Mesendoderm (in vitro differentiated cells): ENCODE measurements at regions not wholly inside any gene's neighbourhood (a gene's known extent, or its start where the extent isn't known, plus 50 kb on each side); places are given as distances from the start of the nearest gene placed in this dataset.
"Not testable (repeated sequence)": the region's sequence is repeated elsewhere in the genome, so short reads cannot be mapped to it uniquely, and the experiment has no call there.

Experiments used
- DNase-seq: peaks from one replicate; pipeline ENCODE4 v3.0.0; 2013
- H2AK5ac ChIP-seq: 2 replicates; pipeline ENCODE4 v1.6.1; 2013; ENCODE audit warnings: low read length, inconsistent platforms
- H2BK120ac ChIP-seq: 2 replicates; pipeline ENCODE4 v1.6.1; 2013; ENCODE audit warnings: low read depth, mild to moderate bottlenecking, low read length, moderate library complexity, mixed read lengths
- H2BK15ac ChIP-seq: replicated peaks from 2 replicates; pipeline ENCODE4 v1.6.1; 2013; ENCODE audit warnings: low read depth, mild to moderate bottlenecking, moderate library complexity
- H2BK5ac ChIP-seq: 2 replicates; pipeline ENCODE4 v1.6.1; 2013; ENCODE audit warnings: low read length, inconsistent platforms
- H3K18ac ChIP-seq: 2 replicates; pipeline ENCODE4 v1.6.1; 2013; ENCODE audit warnings: mild to moderate bottlenecking, low read length, mixed read lengths
- H3K23ac ChIP-seq: one replicate; pipeline ENCODE4 v1.6.1; 2013; ENCODE audit warnings: low read length
- H3K27ac ChIP-seq: 2 replicates; pipeline ENCODE4 v1.5.1; 2013; ENCODE audit warnings: low read depth, mild to moderate bottlenecking, inconsistent platforms, low read length, moderate library complexity
- H3K27me3 ChIP-seq: 2 replicates; pipeline ENCODE4 v1.6.1; 2013; ENCODE audit warnings: low read length, control low read depth, mild to moderate bottlenecking, inconsistent platforms; ENCODE audit not compliant: insufficient read depth, poor library complexity
- H3K36me3 ChIP-seq: 2 replicates; pipeline ENCODE4 v1.6.1; 2013; ENCODE audit warnings: low read length, inconsistent platforms; ENCODE audit not compliant: control insufficient read depth, insufficient read depth
- H3K4ac ChIP-seq: one replicate; pipeline ENCODE4 v1.6.1; 2013; ENCODE audit warnings: low read depth, mild to moderate bottlenecking, low read length, moderate library complexity
- H3K4me1 ChIP-seq: 2 replicates; pipeline ENCODE4 v1.6.1; 2013; ENCODE audit warnings: low read depth, low read length, inconsistent platforms; ENCODE audit not compliant: control insufficient read depth
- H3K4me2 ChIP-seq: 2 replicates; pipeline ENCODE4 v1.6.1; 2013; ENCODE audit warnings: low read length
- H3K4me3 ChIP-seq: 2 replicates; pipeline ENCODE4 v1.5.1; 2013; ENCODE audit warnings: mild to moderate bottlenecking, low read length
- H3K56ac ChIP-seq: one replicate; pipeline ENCODE4 v1.6.1; 2013; ENCODE audit warnings: low read length
- H3K79me1 ChIP-seq: 2 replicates; pipeline ENCODE4 v1.6.1; 2013; ENCODE audit warnings: low read length, inconsistent platforms
- H3K79me2 ChIP-seq: 2 replicates; pipeline ENCODE4 v1.6.1; 2013; ENCODE audit warnings: mild to moderate bottlenecking, low read length; ENCODE audit not compliant: control insufficient read depth, insufficient read depth
- H3K9ac ChIP-seq: 2 replicates; pipeline ENCODE4 v1.6.1; 2013; ENCODE audit warnings: low read length, inconsistent platforms
- H4K5ac ChIP-seq: one replicate; pipeline ENCODE4 v1.6.1; 2013; ENCODE audit warnings: low read length
- H4K8ac ChIP-seq: one replicate; pipeline ENCODE4 v1.6.1; 2013; ENCODE audit warnings: low read depth, mild to moderate bottlenecking, control low read depth, low read length, moderate library complexity
- WGBS: extraction: QIAGEN DNeasy Blood & Tissue Kit; methylation state at CpG from one replicate; pipeline ENCODE4 v1.1.7; 2013; ENCODE audit warnings: low lambda C conversion rate, missing lambda C conversion rate; ENCODE audit not compliant: insufficient coverage; ENCODE audit errors: extremely low coverage; 5-methylcytosine and 5-hydroxymethylcytosine counted together

DNA sequence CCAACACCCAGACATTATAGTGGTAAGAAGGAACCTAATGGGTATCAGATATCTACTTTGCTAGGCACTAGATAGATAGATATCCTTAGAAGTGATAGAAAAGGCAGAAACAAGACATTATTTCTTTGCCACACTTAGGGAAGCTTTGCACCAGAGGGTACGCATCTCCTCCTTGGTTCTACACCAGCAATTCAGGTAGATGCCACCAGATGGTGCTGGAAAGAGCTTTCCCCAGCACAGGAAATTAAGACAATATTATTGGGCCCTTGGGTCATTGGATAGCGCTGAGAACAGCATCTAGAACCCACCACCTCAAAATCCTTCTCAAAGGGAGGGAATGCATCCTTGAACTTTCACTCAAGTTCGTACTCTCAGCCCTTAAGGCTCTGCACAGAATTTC is 173.8 kb upstream of the CCL2 start:
- no peak overlapping the region for H2BK120ac ChIP-seq
- H3K79me1 ChIP-seq: no peaks in the 10 kb centered on the region
- no peak overlapping the region for H2BK15ac ChIP-seq
- H2AK5ac ChIP-seq: no peak overlapping the region
- H3K4me1 ChIP-seq: no peaks in the 10 kb centered on the region
- H3K4ac ChIP-seq: no peak overlapping the region
- H3K4me2 ChIP-seq: no peak overlapping the region
- no peak overlapping the region for H3K9ac ChIP-seq
- DNase-seq: peak; percentile 73
- H3K27ac ChIP-seq: no peak overlapping the region
- no CpG with 5 or more reads among the region's 3 CpGs for WGBS
- no peaks in the 10 kb centered on the region for H3K36me3 ChIP-seq
- H3K18ac ChIP-seq: no peak overlapping the region
- no peak overlapping the region for H3K56ac ChIP-seq
- no peak overlapping the region for H4K8ac ChIP-seq
- H3K4me3 ChIP-seq: no peak overlapping the region
- no peaks in the 10 kb centered on the region for H3K79me2 ChIP-seq
- no peak overlapping the region for H2BK5ac ChIP-seq
- H4K5ac ChIP-seq: no peak overlapping the region
- H3K27me3 ChIP-seq: no peaks in the 10 kb centered on the region
- no peak overlapping the region for H3K23ac ChIP-seq

DNA sequence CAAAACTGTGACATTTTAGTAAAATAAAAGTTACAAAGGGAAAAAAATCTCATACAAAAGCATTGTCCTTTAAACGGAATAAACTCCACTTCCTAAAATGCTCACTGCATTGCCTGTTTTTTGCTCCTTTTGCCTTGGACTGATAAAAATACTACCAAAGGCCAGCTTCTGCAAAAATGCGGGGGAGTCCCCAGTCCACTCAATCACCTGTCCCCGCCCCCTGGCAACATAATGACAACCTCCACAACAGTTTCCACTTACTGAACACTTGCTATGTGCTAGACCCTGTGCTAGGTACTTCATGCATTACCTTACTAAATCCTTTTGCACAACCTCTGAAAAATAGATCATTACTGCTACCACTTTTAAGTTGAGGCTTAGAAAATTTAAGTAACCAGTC is 172.7 kb upstream of the CCL2 start:
- Histone ChIP-seq H3K18ac (no peak overlapping the region), H3K36me3 (no peaks in the 10 kb centered on the region), H3K4me2 (no peak overlapping the region), H3K79me1 (no peaks in the 10 kb centered on the region), H3K27me3 (no peaks in the 10 kb centered on the region), H4K5ac (no peak overlapping the region), H2BK120ac (no peak overlapping the region), H3K4me3 (no peak overlapping the region), H3K4me1 (no peaks in the 10 kb centered on the region), H3K79me2 (no peaks in the 10 kb centered on the region), H3K9ac (no peak overlapping the region), H2BK15ac (no peak overlapping the region), H3K23ac (no peak overlapping the region), H2BK5ac (no peak overlapping the region), H3K56ac (no peak overlapping the region), H2AK5ac (no peak overlapping the region), H3K27ac (no peak overlapping the region), H4K8ac (no peak overlapping the region), H3K4ac (no peak overlapping the region)
- WGBS: no CpG with 5 or more reads among the region's 3 CpGs
- DNase-seq: no peak

DNA sequence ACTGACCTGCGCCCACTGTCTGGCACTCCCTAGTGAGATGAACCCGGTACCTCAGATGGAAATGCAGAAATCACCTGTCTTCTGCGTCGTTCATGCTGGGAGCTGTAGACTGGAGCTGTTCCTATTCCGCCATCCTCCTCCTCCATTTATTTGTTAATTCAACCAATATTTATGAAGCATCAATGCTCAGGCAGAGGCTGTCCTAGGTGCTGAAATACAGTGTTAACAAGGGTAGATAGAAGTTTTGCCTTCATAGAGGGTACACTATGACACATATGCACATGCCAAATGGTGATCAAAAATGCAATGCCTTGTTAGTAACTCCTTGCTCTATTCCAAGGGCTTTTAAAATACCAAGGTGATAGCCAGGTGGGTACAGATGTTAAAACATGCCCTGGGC is 166.0 kb upstream of the CCL2 start:
- not testable (repeated sequence) for H3K36me3 ChIP-seq, H3K4me1 ChIP-seq, H3K18ac ChIP-seq, H2BK5ac ChIP-seq, H3K4ac ChIP-seq, H3K9ac ChIP-seq, H3K79me2 ChIP-seq, DNase-seq, H3K4me3 ChIP-seq, H4K5ac ChIP-seq, H3K4me2 ChIP-seq, H2BK120ac ChIP-seq, H3K27me3 ChIP-seq, H2AK5ac ChIP-seq, H3K79me1 ChIP-seq, H3K23ac ChIP-seq, H4K8ac ChIP-seq, H3K27ac ChIP-seq, H3K56ac ChIP-seq, H2BK15ac ChIP-seq
- no CpG with 5 or more reads among the region's 5 CpGs for WGBS

DNA sequence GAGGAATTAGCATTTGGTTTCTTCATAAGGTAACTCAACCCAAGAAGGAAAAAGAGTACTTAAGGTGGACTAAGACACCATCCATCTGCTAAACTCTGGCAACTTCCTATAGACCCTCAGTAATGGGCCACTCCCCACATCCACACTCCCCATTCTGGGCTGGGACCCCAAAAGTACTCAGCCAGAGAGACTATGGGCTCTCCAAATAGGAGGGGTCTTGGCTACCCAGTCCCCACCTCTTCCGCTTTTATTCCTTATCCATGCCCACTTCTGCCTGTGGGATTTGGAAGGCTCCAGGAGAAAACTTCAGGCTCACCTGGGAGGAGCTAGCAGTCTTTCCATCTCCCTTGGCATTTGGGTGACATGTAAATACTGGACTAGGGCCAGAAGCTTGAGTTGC is 164.5 kb upstream of the CCL2 start:
- H3K79me1 ChIP-seq: no peaks in the 10 kb centered on the region
- no peaks in the 10 kb centered on the region for H3K27me3 ChIP-seq
- H4K5ac ChIP-seq: no peak overlapping the region
- no peak overlapping the region for H3K23ac ChIP-seq
- H3K27ac ChIP-seq: no peak overlapping the region
- H2BK120ac ChIP-seq: no peak overlapping the region
- no peaks in the 10 kb centered on the region for H3K36me3 ChIP-seq
- H2BK15ac ChIP-seq: no peak overlapping the region
- H4K8ac ChIP-seq: no peak overlapping the region
- H3K18ac ChIP-seq: no peak overlapping the region
- DNase-seq: no peak
- H3K4me2 ChIP-seq: no peak overlapping the region
- no peak overlapping the region for H2BK5ac ChIP-seq
- no peaks in the 10 kb centered on the region for H3K4me1 ChIP-seq
- H3K56ac ChIP-seq: no peak overlapping the region
- H3K79me2 ChIP-seq: no peaks in the 10 kb centered on the region
- no peak overlapping the region for H3K4me3 ChIP-seq
- H2AK5ac ChIP-seq: no peak overlapping the region
- no peak overlapping the region for H3K4ac ChIP-seq
- no CpG with 5 or more reads among the region's 1 CpG for WGBS
- H3K9ac ChIP-seq: no peak overlapping the region

DNA sequence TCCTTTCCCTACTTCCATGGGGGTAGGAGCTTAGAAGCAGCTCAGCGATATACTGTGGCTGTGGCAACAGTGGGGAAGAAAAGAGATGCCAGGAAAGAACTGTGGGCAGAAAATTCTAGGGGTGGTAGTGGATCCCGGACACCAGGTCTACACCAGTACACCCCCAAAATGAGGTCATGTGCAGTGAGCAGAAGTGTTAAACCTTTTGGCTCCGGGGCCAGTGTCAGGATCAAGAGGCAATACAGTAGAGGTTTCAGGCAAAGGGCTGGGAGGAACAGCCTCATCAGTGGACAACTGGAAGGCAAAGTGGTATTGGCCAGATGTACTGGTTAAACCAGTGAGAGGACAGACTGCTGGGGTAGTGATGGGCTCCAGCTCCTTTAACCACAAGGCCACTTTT is 163.1 kb upstream of the CCL2 start:
- Histone ChIP-seq H2BK15ac (no peak overlapping the region), H2AK5ac (no peak overlapping the region), H4K5ac (no peak overlapping the region), H3K4ac (no peak overlapping the region), H2BK120ac (no peak overlapping the region), H2BK5ac (no peak overlapping the region), H3K9ac (no peak overlapping the region), H3K23ac (no peak overlapping the region), H4K8ac (no peak overlapping the region), H3K79me2 (no peaks in the 10 kb centered on the region), H3K4me1 (no peaks in the 10 kb centered on the region), H3K18ac (no peak overlapping the region), H3K27me3 (no peaks in the 10 kb centered on the region), H3K27ac (no peak overlapping the region), H3K4me2 (no peak overlapping the region), H3K79me1 (no peaks in the 10 kb centered on the region), H3K4me3 (no peak overlapping the region), H3K56ac (no peak overlapping the region), H3K36me3 (no peaks in the 10 kb centered on the region)
- no peak for DNase-seq
- no CpG with 5 or more reads among the region's 3 CpGs for WGBS

DNA sequence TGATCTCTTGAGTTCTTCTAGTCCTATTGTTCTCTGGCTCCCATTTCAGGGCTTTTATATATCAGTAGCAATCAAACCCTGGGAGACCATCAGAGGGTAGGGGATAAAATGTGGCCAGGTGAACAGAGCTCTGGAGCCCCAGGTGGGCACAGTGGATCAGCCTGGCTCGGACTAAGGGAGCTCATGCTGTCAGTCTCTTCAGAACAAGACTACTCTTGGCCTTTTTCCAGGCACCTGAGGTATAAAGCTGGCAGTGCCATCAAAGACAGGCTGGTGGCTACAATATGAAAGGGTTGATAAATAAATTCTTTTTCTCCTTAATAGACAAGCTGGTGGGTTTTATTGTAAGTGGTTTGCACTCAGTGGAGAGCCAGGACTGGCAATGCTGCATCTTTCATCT is 160.0 kb upstream of the CCL2 start:
- H2BK120ac ChIP-seq: no peak overlapping the region
- H2AK5ac ChIP-seq: no peak overlapping the region
- H3K79me2 ChIP-seq: no peaks in the 10 kb centered on the region
- H3K9ac ChIP-seq: no peak overlapping the region
- no peak overlapping the region for H3K18ac ChIP-seq
- no peak overlapping the region for H2BK5ac ChIP-seq
- H3K79me1 ChIP-seq: no peaks in the 10 kb centered on the region
- no peak overlapping the region for H3K4me3 ChIP-seq
- peaks cover 3% of the 10 kb centered on the region for H3K4me1 ChIP-seq
- H2BK15ac ChIP-seq: no peak overlapping the region
- WGBS: no CpG with 5 or more reads among the region's 1 CpG
- no peaks in the 10 kb centered on the region for H3K36me3 ChIP-seq
- H3K27me3 ChIP-seq: no peaks in the 10 kb centered on the region
- H3K56ac ChIP-seq: no peak overlapping the region
- H3K23ac ChIP-seq: no peak overlapping the region
- DNase-seq: no peak
- H4K5ac ChIP-seq: no peak overlapping the region
- H3K27ac ChIP-seq: no peak overlapping the region
- no peak overlapping the region for H4K8ac ChIP-seq
- H3K4ac ChIP-seq: no peak overlapping the region
- H3K4me2 ChIP-seq: no peak overlapping the region
